PFSK-1 (cell line): ENCODE measurements at regions not wholly inside any gene's neighbourhood (a gene's known extent, or its start where the extent isn't known, plus 50 kb on each side); places are given as distances from the start of the nearest gene placed in this dataset.

ENCODE experiments used
- FOXP2 ChIP-seq: optimal IDR thresholded peaks from 2 replicates; pipeline ENCODE3; 2011; ENCODE audit warnings: borderline replicate concordance, control low read depth, inconsistent platforms; ENCODE audit not compliant: insufficient read depth; ENCODE audit errors: extremely low read length, extremely low read depth
- POLR2AphosphoS5 ChIP-seq: IDR thresholded peaks from 2 replicates; pipeline ENCODE4 v1.6.1; 2012; ENCODE audit warnings: low read depth, mild to moderate bottlenecking, control low read depth, low read length, moderate library complexity
- SIN3A ChIP-seq: IDR thresholded peaks from 2 replicates; pipeline ENCODE4 v1.6.1; 2012; ENCODE audit warnings: mild to moderate bottlenecking, low read length, moderate library complexity, borderline replicate concordance; ENCODE audit not compliant: insufficient read depth
- TAF1 ChIP-seq: IDR thresholded peaks from 2 replicates; pipeline ENCODE4 v1.6.1; 2012; ENCODE audit warnings: low read length, control low read depth, borderline replicate concordance; ENCODE audit not compliant: insufficient read depth
- TF ChIP-seq, protein P1 (sequence below), 2 experiments: IDR thresholded peaks; 2 replicates each; pipeline versions ENCODE4 v1.6.1 to v1.8.0; 2011 to 2012; ENCODE audit warnings: low read depth in 2 of 2, low read length in 2 of 2, control low read depth in 1 of 2, inconsistent platforms in 1 of 2, mild to moderate bottlenecking in 1 of 2, moderate library complexity in 1 of 2; ENCODE audit not compliant: insufficient read depth in 1 of 2

DNA sequence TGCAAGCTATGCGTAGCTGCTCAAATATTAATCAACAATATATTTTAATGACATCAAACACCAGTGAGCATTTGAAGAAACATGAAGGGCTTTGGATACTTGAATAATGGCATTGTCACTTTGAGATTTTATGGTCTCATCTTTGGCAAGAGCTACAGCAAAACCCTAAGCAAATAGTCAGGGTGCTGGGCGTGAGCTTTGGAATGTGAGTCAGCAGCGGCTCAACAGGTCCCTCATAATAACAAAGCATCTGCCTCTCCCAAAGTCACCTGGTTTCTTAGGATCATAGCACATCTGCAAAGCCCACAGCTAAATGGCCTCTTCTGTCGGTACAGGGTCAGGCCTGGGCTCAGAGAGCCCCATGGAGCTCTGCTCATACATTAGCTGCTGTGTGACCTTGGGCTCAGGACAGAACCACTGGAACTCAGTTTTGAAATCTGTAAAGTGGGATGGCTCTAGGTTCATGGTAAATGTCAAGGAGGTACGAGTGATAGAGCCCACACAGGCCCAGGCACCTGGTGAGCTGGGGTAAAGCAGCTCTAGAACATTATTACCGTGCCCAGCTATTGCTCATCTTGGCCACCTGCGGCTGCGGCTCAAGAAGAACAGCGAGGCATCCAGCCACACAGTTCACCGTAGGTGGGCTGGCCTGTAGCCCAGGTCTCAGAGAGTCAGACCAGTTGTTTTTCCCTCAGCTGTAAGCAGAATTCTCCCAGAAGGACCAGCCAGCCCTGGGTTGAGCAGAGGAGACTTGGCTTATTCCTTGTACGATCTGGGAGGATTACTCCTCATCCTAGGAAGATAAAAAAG, 544.5 kb upstream of the CDH11 start:
- TF ChIP-seq TAF1 (no peak), SIN3A (no peak), FOXP2 (no peak), POLR2AphosphoS5 (no peak)
- TF ChIP-seq, protein P1, sequence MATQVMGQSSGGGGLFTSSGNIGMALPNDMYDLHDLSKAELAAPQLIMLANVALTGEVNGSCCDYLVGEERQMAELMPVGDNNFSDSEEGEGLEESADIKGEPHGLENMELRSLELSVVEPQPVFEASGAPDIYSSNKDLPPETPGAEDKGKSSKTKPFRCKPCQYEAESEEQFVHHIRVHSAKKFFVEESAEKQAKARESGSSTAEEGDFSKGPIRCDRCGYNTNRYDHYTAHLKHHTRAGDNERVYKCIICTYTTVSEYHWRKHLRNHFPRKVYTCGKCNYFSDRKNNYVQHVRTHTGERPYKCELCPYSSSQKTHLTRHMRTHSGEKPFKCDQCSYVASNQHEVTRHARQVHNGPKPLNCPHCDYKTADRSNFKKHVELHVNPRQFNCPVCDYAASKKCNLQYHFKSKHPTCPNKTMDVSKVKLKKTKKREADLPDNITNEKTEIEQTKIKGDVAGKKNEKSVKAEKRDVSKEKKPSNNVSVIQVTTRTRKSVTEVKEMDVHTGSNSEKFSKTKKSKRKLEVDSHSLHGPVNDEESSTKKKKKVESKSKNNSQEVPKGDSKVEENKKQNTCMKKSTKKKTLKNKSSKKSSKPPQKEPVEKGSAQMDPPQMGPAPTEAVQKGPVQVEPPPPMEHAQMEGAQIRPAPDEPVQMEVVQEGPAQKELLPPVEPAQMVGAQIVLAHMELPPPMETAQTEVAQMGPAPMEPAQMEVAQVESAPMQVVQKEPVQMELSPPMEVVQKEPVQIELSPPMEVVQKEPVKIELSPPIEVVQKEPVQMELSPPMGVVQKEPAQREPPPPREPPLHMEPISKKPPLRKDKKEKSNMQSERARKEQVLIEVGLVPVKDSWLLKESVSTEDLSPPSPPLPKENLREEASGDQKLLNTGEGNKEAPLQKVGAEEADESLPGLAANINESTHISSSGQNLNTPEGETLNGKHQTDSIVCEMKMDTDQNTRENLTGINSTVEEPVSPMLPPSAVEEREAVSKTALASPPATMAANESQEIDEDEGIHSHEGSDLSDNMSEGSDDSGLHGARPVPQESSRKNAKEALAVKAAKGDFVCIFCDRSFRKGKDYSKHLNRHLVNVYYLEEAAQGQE (IDR thresholded peaks at IDR 0.05; ENCODE audit: insufficient read depth in 1 of 2, low read depth in 2 of 2, low read length in 2 of 2), result no peak

DNA sequence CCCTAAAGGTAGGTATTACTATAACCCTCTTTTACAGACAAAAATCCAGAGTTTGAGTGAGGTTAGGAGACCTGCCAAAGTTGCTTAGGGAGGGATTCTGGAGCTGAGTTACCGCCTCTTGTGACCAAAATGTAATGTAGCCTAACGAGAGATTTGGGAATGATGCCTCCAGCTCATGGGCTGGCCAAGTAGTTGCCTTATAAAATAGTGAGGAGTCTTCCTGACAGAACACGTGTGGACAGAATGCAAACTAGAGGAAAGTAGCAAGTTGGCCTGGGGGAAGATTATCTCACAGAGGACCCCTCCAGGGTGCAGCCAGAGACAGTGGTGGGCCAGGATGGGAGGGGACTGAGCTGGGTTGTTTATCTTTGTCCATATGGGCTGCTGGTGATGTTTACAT, 543.7 kb upstream of the CDH11 start:
- TF ChIP-seq TAF1 (no peak), POLR2AphosphoS5 (no peak), SIN3A (no peak), FOXP2 (no peak)
- TF ChIP-seq, protein P1 (IDR thresholded peaks at IDR 0.05; ENCODE audit: insufficient read depth in 1 of 2, low read depth in 2 of 2, low read length in 2 of 2), result no peak

DNA sequence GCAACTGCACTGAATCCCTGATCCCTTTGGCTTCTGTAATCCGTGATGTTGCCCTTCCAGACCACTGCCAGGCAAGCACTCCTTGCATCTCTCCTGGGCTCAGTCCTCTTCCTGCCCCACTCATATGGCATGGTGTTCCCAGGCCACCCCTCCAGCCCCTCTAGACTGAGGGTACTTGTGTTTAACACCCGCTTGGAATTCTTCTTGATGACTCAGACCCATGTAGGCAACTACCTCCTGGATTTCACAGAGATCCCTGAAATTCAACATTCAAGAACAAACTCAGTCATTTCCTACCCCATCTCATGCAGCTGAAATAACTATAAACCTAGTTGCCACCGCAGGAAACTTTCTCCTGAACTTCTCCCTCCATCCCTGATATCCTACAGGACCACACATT, 541.9 kb upstream of the CDH11 start:
- TF ChIP-seq, protein P1 (IDR thresholded peaks at IDR 0.05; ENCODE audit: insufficient read depth in 1 of 2, low read depth in 2 of 2, low read length in 2 of 2), result no peak
- no peak for TF ChIP-seq SIN3A
- no peak for TF ChIP-seq POLR2AphosphoS5
- TF ChIP-seq FOXP2, result no peak
- no peak for TF ChIP-seq TAF1

DNA sequence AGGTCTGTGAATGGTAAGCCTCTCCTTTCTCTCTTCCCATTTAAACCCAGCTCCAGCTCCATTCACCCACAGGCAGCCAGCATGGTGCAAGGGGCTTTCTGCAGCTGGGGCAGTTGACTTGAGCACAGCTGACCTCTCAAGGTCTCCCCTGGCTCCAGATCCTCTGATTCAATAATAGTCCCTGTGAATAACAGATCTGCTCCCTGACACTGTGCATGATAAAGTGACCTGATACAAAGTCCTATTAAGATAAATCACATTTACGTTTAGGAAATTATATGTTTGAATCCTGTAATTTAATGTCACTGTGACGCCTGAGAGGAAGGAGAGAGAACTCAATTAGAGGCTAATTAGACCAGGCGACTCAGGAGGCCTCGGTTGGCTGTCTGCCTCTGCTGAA, 540.4 kb upstream of the CDH11 start:
- no peak for TF ChIP-seq SIN3A
- TF ChIP-seq, protein P1 (IDR thresholded peaks at IDR 0.05; ENCODE audit: insufficient read depth in 1 of 2, low read depth in 2 of 2, low read length in 2 of 2), result no peak
- no peak for TF ChIP-seq POLR2AphosphoS5
- no peak for TF ChIP-seq TAF1
- no peak for TF ChIP-seq FOXP2

DNA sequence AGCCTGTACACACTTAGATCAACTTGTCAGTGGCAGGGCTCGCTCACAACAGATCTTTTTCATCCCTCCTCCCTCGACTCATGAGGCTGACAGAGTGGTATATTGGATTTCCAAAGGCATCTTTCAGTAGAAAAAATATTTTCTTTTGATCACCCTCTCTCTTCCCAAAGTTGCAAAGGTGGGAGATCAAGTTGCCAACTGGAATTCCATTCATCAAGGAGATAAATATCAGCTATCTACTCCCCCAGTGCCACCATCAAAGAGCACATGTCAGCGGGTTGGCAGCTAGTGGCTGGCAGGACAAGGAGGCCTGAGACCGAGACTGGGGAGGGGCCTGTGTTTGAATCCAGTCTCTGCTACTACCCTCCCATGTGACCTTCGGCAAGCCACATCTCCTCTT, 539.7 kb upstream of the CDH11 start:
- TF ChIP-seq SIN3A, result no peak
- TF ChIP-seq TAF1, result no peak
- no peak for TF ChIP-seq POLR2AphosphoS5
- no peak for TF ChIP-seq FOXP2
- TF ChIP-seq, protein P1 (IDR thresholded peaks at IDR 0.05; ENCODE audit: insufficient read depth in 1 of 2, low read depth in 2 of 2, low read length in 2 of 2), result no peak
